GOT3 (cell line): ENCODE measurements at regions not wholly inside any gene's neighbourhood (a gene's known extent, or its start where the extent isn't known, plus 50 kb on each side); places are given as distances from the start of the nearest gene placed in this dataset.

Experiments
- DNase-seq: peaks from one replicate; lab custom pipeline; 2025; ENCODE audit warnings: mixed read lengths; lab: John Stamatoyannopoulos, UW

GRCh38 chr12:91627225-91627624, 444.6 kb upstream of the DCN start:
- no peak for DNase-seq

GRCh38 chr12:91622981-91623380, 440.4 kb upstream of the DCN start:
- no peak for DNase-seq

- DNase-seq, result no peak
These were observed 439.4 kb upstream of the DCN start for GRCh38 chr12:91622037-91622436.

GRCh38 chr12:91620992-91621391, 438.4 kb upstream of the DCN start:
- no peak for DNase-seq

- DNase-seq, result no peak
These were observed 437.8 kb upstream of the DCN start for GRCh38 chr12:91620422-91620821.

GRCh38 chr12:91618281-91618680, 435.7 kb upstream of the DCN start:
- DNase-seq, result no peak

GRCh38 chr12:91617818-91618217, 435.2 kb upstream of the DCN start:
- no peak for DNase-seq

GRCh38 chr12:91616416-91616815, 433.8 kb upstream of the DCN start:
- DNase-seq, result no peak

- no peak for DNase-seq
These were observed 430.7 kb upstream of the DCN start for GRCh38 chr12:91613223-91613779.

- DNase-seq, result no peak
These were observed 427.9 kb upstream of the DCN start for GRCh38 chr12:91610561-91610960.

- DNase-seq, result no peak
These were observed 426.7 kb upstream of the DCN start for GRCh38 chr12:91609283-91609682.

GRCh38 chr12:91608542-91608941, 425.9 kb upstream of the DCN start:
- no peak for DNase-seq

- no peak for DNase-seq
These were observed 424.2 kb upstream of the DCN start for GRCh38 chr12:91606662-91607377.

- DNase-seq, result no peak
These were observed 422.3 kb upstream of the DCN start for GRCh38 chr12:91604897-91605296.

GRCh38 chr12:91603060-91603459, 420.4 kb upstream of the DCN start:
- DNase-seq, result no peak

- DNase-seq, result no peak
These were observed 418.4 kb upstream of the DCN start for GRCh38 chr12:91601054-91601453.

- DNase-seq, result no peak
These were observed 412.1 kb upstream of the DCN start for GRCh38 chr12:91594715-91595114.

- no peak for DNase-seq
These were observed 409.0 kb upstream of the DCN start for GRCh38 chr12:91591639-91591987.

- DNase-seq, result no peak
These were observed 408.5 kb upstream of the DCN start for GRCh38 chr12:91590966-91591638.

- DNase-seq, result no peak
These were observed 406.3 kb upstream of the DCN start for GRCh38 chr12:91588874-91589454.

- DNase-seq, result no peak
These were observed 403.4 kb upstream of the DCN start for GRCh38 chr12:91586015-91586414.

- DNase-seq, result no peak
These were observed 400.2 kb upstream of the DCN start for GRCh38 chr12:91582811-91583210.
